PC-9 (cell line): ENCODE measurements at regions not wholly inside any gene's neighbourhood (a gene's known extent, or its start where the extent isn't known, plus 50 kb on each side); places are given as distances from the start of the nearest gene placed in this dataset.

Experiments
- CTCF ChIP-seq: fragments of 200-600 bp; sonication (generic); conservative IDR thresholded peaks from 2 replicates; pipeline ENCODE4 v1.6.1; 2017; ENCODE audit warnings: mixed run types, antibody characterized with exemption, mild to moderate bottlenecking, moderate library complexity
- EZH2 ChIP-seq: fragments of 200-600 bp; sonication (generic); IDR thresholded peaks from 2 replicates; pipeline ENCODE4 v1.8.0; 2017; ENCODE audit warnings: antibody characterized with exemption, low read depth

GRCh38 chr7:41238851-41239331 lies 464.0 kb downstream of the INHBA start:
- no peak for TF ChIP-seq CTCF
- TF ChIP-seq EZH2 = no peak
